B cell (primary cell): ENCODE measurements at regions not wholly inside any gene's neighbourhood (a gene's known extent, or its start where the extent isn't known, plus 50 kb on each side); places are given as distances from the start of the nearest gene placed in this dataset.

Experiments used
- ATAC-seq: fragments of 200-7000 bp; cut with Tn5 transposase; one replicate; pipeline ENCODE4 v1.10.0; 2021; ENCODE audit warnings: low read depth, mild to moderate bottlenecking, moderate number of reproducible peaks, moderate library complexity
- CTCF ChIA-PET: fragments of 350-600 bp; sonication (Branson Sonifier 250); formaldehyde crosslinking; loops from one replicate; lab custom pipeline; 2021; ENCODE audit warnings: antibody characterized with exemption, inconsistent platforms; lab: Charles Lee
- POLR2A ChIA-PET: fragments of 350-600 bp; sonication (Branson Sonifier 250); formaldehyde crosslinking; loops from one replicate; lab custom pipeline; 2021; ENCODE audit warnings: antibody characterized with exemption; lab: Charles Lee
- DNase-seq: peaks from one replicate; pipeline ENCODE4 v3.0.0; 2013
- H2AFZ ChIP-seq: 2 replicates; pipeline ENCODE4 v1.6.1; 2012; ENCODE audit warnings: mild to moderate bottlenecking, low read depth, low read length; ENCODE audit not compliant: insufficient read depth, poor library complexity, severe bottlenecking
- H3K27ac ChIP-seq, 2 donors: 1 replicate in 1 of 2; 2 replicates in 1 of 2; pipeline ENCODE4 v1.5.1; 2012 to 2013; ENCODE audit warnings: low read length in 2 of 2, mild to moderate bottlenecking in 2 of 2, moderate library complexity in 1 of 2
- H3K27me3 ChIP-seq, 4 experiments: fragments of 200-600 bp in 1 of 4; sonication (generic) in 1 of 4; replicated peaks in 1 of 4; 1 replicate in 2 of 4; 2 replicates in 2 of 4; pipeline versions ENCODE4 v1.6.1 to v1.7.0; 2013 to 2016; ENCODE audit warnings: low read length in 3 of 4, mild to moderate bottlenecking in 2 of 4, mixed read lengths in 1 of 4, moderate library complexity in 1 of 4; ENCODE audit not compliant: insufficient read depth in 4 of 4, control insufficient read depth in 3 of 4; ENCODE audit errors: control extremely low read depth in 1 of 4
- H3K36me3 ChIP-seq, 2 experiments: replicated peaks in 1 of 2; 1 replicate in 1 of 2; 2 replicates in 1 of 2; pipeline versions ENCODE4 v1.6.1 to v1.7.1; 2013; ENCODE audit warnings: low read length in 1 of 2; ENCODE audit not compliant: insufficient read depth in 2 of 2, control insufficient read depth in 1 of 2; ENCODE audit errors: control extremely low read depth in 1 of 2, extremely low read depth in 1 of 2
- H3K4me1 ChIP-seq, 2 donors: fragments of 200-600 bp in 1 of 2; sonication (generic) in 1 of 2; 1 replicate in 1 of 2; 2 replicates in 1 of 2; pipeline versions ENCODE4 v1.5.1 to v1.6.1; 2013 to 2017; ENCODE audit warnings: low read length in 2 of 2; ENCODE audit not compliant: control insufficient read depth in 2 of 2, insufficient read depth in 2 of 2
- H3K4me2 ChIP-seq: replicated peaks from 2 replicates; pipeline ENCODE3; 2012; ENCODE audit warnings: mild to moderate bottlenecking, low read depth, low read length; ENCODE audit not compliant: poor library complexity, severe bottlenecking
- H3K4me3 ChIP-seq, 5 experiments: fragments of 200-600 bp in 1 of 5; sonication (generic) in 1 of 5; 1 replicate in 3 of 5; 2 replicates in 2 of 5; pipeline versions ENCODE4 v1.5.1 to v1.7.0; 2011 to 2016; ENCODE audit warnings: low read length in 4 of 5, mild to moderate bottlenecking in 4 of 5, low read depth in 2 of 5, control low read depth in 1 of 5, moderate library complexity in 1 of 5; ENCODE audit not compliant: insufficient read depth in 1 of 5; ENCODE audit errors: control extremely low read depth in 1 of 5, extremely low read depth in 1 of 5
- H3K79me2 ChIP-seq: fragments of 200-600 bp; sonication (generic); one replicate; pipeline ENCODE4 v1.6.0; 2016; ENCODE audit warnings: low read length; ENCODE audit not compliant: control insufficient read depth, insufficient read depth
- H3K9ac ChIP-seq: fragments of 200-600 bp; sonication (generic); 2 replicates; pipeline ENCODE4 v1.6.1; 2017; ENCODE audit warnings: mild to moderate bottlenecking, low read length, moderate library complexity
- H3K9me3 ChIP-seq, 3 donors: one replicate each; pipeline versions ENCODE4 v1.6.1 to v1.7.1; 2013; ENCODE audit warnings: low read length in 2 of 3; ENCODE audit not compliant: control insufficient read depth in 2 of 3, insufficient read depth in 1 of 3; ENCODE audit errors: control extremely low read depth in 1 of 3
- H4K20me1 ChIP-seq: 2 replicates; pipeline ENCODE4 v1.6.0; 2012; ENCODE audit warnings: mild to moderate bottlenecking, low read length; ENCODE audit not compliant: insufficient read depth, control insufficient read depth, poor library complexity, severe bottlenecking
- H3K27ac Mint-ChIP-seq: one replicate; pipeline ENCODE4 v1.8.0; 2021; ENCODE audit warnings: mixed read lengths
- H3K27me3 Mint-ChIP-seq: one replicate; pipeline ENCODE4 v1.8.0; 2021; ENCODE audit warnings: mixed read lengths
- H3K4me1 Mint-ChIP-seq: one replicate; pipeline ENCODE4 v1.8.0; 2021; ENCODE audit warnings: mixed read lengths
- H3K4me3 Mint-ChIP-seq: one replicate; pipeline ENCODE4 v1.8.0; 2021; ENCODE audit warnings: mixed read lengths
- H3K9me3 Mint-ChIP-seq: one replicate; pipeline ENCODE4 v1.8.0; 2022; ENCODE audit warnings: mixed read lengths; ENCODE audit not compliant: insufficient read depth
- EZH2 ChIP-seq: IDR thresholded peaks from 2 replicates; pipeline ENCODE4 v1.6.1; 2012; ENCODE audit warnings: borderline replicate concordance, low read depth, mild to moderate bottlenecking, moderate library complexity, low read length; ENCODE audit not compliant: insufficient read depth, poor library complexity, severe bottlenecking
- WGBS: methylation state at CpG from one replicate; pipeline ENCODE4 v1.1.5; 2013; ENCODE audit warnings: missing lambda C conversion rate; ENCODE audit not compliant: insufficient coverage; 5-methylcytosine and 5-hydroxymethylcytosine counted together
- intact Hi-C: fragments of 100-400 bp; cut with micrococcal nuclease; formaldehyde crosslinking; loops from one replicate; pipeline ENCODE4 v1.10.0; 2022
- TF ChIP-seq, protein P1 (sequence below): fragments of 200-600 bp; IDR thresholded peaks from one replicate; pipeline ENCODE4 v1.8.0; 2022; ENCODE audit warnings: antibody characterized with exemption, mild to moderate bottlenecking

DNA sequence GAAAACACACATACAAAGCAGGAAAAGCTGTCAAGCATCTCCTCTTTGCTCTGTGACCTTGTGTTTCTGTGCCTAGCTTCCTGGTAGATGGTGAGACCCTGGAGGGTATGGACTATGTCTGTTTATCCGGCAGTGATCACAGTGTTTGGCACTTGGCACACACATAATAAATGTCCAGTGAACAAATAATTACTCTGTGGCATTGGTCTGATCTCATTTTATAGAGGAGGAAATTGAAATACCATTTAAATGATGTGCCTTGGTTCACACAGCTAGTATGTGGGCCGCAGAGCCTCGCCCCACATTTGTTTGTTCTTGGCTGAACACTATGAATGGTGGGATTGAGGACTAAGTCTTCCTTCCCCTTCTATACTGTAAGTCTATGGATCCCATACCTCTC is 104.7 kb upstream of the SPON1 start:
- CTCF ChIA-PET: no interaction called here
- Histone ChIP-seq H4K20me1 (no peaks in the 10 kb centered on the region), H3K9ac (no peak overlapping the region), H2AFZ (no peak overlapping the region), H3K79me2 (no peaks in the 10 kb centered on the region), H3K27ac (no peak overlapping the region), H3K27me3 (no peaks in the 10 kb centered on the region), H3K4me2 (no peak overlapping the region), H3K9me3 (peaks cover 0 to 8% (median 0%) of the 10 kb centered on the region in 3 donors), H3K36me3 (no peaks in the 10 kb centered on the region), H3K4me1 (peaks cover 12 to 13% of the 10 kb centered on the region in 2 donors), H3K4me3 (no peak overlapping the region)
- 100% methylated on average over 1 of the region's 3 CpGs for WGBS
- Mint-ChIP-seq H3K4me3 (no peak overlapping the region), H3K4me1 (peaks cover 17% of the 10 kb centered on the region), H3K9me3 (peaks cover 2% of the 10 kb centered on the region), H3K27ac (no peak overlapping the region), H3K27me3 (peaks cover 19% of the 10 kb centered on the region)
- ATAC-seq (no peak), DNase-seq (no peak)
- POLR2A ChIA-PET: no interaction called here
- intact Hi-C loops: no loop called here
- TF ChIP-seq, protein P1, sequence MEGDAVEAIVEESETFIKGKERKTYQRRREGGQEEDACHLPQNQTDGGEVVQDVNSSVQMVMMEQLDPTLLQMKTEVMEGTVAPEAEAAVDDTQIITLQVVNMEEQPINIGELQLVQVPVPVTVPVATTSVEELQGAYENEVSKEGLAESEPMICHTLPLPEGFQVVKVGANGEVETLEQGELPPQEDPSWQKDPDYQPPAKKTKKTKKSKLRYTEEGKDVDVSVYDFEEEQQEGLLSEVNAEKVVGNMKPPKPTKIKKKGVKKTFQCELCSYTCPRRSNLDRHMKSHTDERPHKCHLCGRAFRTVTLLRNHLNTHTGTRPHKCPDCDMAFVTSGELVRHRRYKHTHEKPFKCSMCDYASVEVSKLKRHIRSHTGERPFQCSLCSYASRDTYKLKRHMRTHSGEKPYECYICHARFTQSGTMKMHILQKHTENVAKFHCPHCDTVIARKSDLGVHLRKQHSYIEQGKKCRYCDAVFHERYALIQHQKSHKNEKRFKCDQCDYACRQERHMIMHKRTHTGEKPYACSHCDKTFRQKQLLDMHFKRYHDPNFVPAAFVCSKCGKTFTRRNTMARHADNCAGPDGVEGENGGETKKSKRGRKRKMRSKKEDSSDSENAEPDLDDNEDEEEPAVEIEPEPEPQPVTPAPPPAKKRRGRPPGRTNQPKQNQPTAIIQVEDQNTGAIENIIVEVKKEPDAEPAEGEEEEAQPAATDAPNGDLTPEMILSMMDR: no peak
- no peak for TF ChIP-seq EZH2

DNA sequence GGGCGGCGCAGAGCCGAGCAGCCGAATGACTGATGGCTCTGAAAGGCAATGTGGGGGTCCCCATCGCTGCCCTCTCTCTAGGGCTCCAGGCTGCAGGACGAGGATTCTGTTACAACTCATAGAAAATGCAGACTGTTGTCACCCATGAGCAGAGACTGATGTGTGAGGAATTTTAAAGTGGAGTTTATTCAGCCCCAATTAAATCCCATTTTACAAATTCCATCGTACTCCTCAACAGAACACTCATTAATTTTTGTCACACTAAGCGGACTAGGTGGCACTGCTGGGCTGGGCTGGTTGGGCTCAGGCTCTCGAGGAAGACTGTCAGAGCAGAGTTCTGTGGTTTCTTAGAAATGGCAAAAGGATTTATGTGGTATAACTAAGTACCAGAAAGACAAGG is 102.6 kb upstream of the SPON1 start:
- no peak for ATAC-seq
- Mint-ChIP-seq H3K4me3 (no peak overlapping the region), H3K9me3 (peaks cover 2% of the 10 kb centered on the region), H3K27me3 (peaks cover 11% of the 10 kb centered on the region), H3K4me1 (peaks cover 17% of the 10 kb centered on the region), H3K27ac (no peak overlapping the region)
- intact Hi-C loops: no loop called here
- Histone ChIP-seq H3K9ac (no peak overlapping the region), H3K27ac (no peak overlapping the region), H3K27me3 (no peaks in the 10 kb centered on the region), H2AFZ (no peak overlapping the region), H4K20me1 (no peaks in the 10 kb centered on the region), H3K9me3 (peaks cover 0 to 8% (median 0%) of the 10 kb centered on the region in 3 donors), H3K79me2 (no peaks in the 10 kb centered on the region), H3K4me3 (no peak overlapping the region), H3K4me2 (no peak overlapping the region), H3K36me3 (no peaks in the 10 kb centered on the region), H3K4me1 (peaks cover 12 to 13% of the 10 kb centered on the region in 2 donors)
- 51% methylated on average over 6 of the region's 9 CpGs for WGBS
- no peak for DNase-seq
- no peak for TF ChIP-seq EZH2
- TF ChIP-seq, protein P1: no peak
- ChIA-PET POLR2A (no interaction called here), CTCF (no interaction called here)
